ENCODE measurements at regions not wholly inside any gene's neighbourhood (a gene's known extent, or its start where the extent isn't known, plus 50 kb on each side); places are given as distances from the start of the nearest gene placed in this dataset.

DNA sequence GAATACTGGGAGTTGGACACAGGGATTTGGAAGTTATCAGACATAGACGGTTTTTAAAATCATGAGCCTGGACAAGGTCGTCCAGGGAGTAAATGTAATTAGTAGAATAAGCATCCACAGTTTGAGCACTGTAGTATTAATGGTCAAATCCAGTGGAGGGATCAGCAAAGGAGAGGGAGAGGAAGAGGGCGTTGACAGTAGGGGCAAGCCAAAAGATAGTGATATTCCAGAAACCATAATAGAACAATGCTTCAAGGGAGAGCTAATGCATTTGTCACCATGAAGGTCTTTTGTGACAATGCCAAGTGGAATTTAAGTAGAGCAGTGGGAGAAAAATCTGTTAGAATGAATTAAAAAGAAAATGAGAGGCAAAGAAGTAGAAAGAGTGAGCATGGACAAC lies 68.9 kb upstream of the SLC5A12 start:
- TF ChIP-seq CTCF (IDR thresholded peaks at IDR 0.05) (no peak), POLR2A (IDR thresholded peaks at IDR 0.05) (no peak)

All from body of pancreas (tissue), 4 donors.